Mesendoderm (in vitro differentiated cells): ENCODE measurements at regions not wholly inside any gene's neighbourhood (a gene's known extent, or its start where the extent isn't known, plus 50 kb on each side); places are given as distances from the start of the nearest gene placed in this dataset.

Experiments used
- DNase-seq: peaks from one replicate; pipeline ENCODE4 v3.0.0; 2013
- H2AK5ac ChIP-seq: 2 replicates; pipeline ENCODE4 v1.6.1; 2013; ENCODE audit warnings: low read length, inconsistent platforms
- H2BK120ac ChIP-seq: 2 replicates; pipeline ENCODE4 v1.6.1; 2013; ENCODE audit warnings: low read depth, mild to moderate bottlenecking, low read length, moderate library complexity, mixed read lengths
- H2BK15ac ChIP-seq: replicated peaks from 2 replicates; pipeline ENCODE4 v1.6.1; 2013; ENCODE audit warnings: low read depth, mild to moderate bottlenecking, moderate library complexity
- H2BK5ac ChIP-seq: 2 replicates; pipeline ENCODE4 v1.6.1; 2013; ENCODE audit warnings: low read length, inconsistent platforms
- H3K18ac ChIP-seq: 2 replicates; pipeline ENCODE4 v1.6.1; 2013; ENCODE audit warnings: mild to moderate bottlenecking, low read length, mixed read lengths
- H3K23ac ChIP-seq: one replicate; pipeline ENCODE4 v1.6.1; 2013; ENCODE audit warnings: low read length
- H3K27ac ChIP-seq: 2 replicates; pipeline ENCODE4 v1.5.1; 2013; ENCODE audit warnings: low read depth, mild to moderate bottlenecking, inconsistent platforms, low read length, moderate library complexity
- H3K27me3 ChIP-seq: 2 replicates; pipeline ENCODE4 v1.6.1; 2013; ENCODE audit warnings: low read length, control low read depth, mild to moderate bottlenecking, inconsistent platforms; ENCODE audit not compliant: insufficient read depth, poor library complexity
- H3K36me3 ChIP-seq: 2 replicates; pipeline ENCODE4 v1.6.1; 2013; ENCODE audit warnings: low read length, inconsistent platforms; ENCODE audit not compliant: control insufficient read depth, insufficient read depth
- H3K4ac ChIP-seq: one replicate; pipeline ENCODE4 v1.6.1; 2013; ENCODE audit warnings: low read depth, mild to moderate bottlenecking, low read length, moderate library complexity
- H3K4me1 ChIP-seq: 2 replicates; pipeline ENCODE4 v1.6.1; 2013; ENCODE audit warnings: low read depth, low read length, inconsistent platforms; ENCODE audit not compliant: control insufficient read depth
- H3K4me2 ChIP-seq: 2 replicates; pipeline ENCODE4 v1.6.1; 2013; ENCODE audit warnings: low read length
- H3K4me3 ChIP-seq: 2 replicates; pipeline ENCODE4 v1.5.1; 2013; ENCODE audit warnings: mild to moderate bottlenecking, low read length
- H3K56ac ChIP-seq: one replicate; pipeline ENCODE4 v1.6.1; 2013; ENCODE audit warnings: low read length
- H3K79me1 ChIP-seq: 2 replicates; pipeline ENCODE4 v1.6.1; 2013; ENCODE audit warnings: low read length, inconsistent platforms
- H3K79me2 ChIP-seq: 2 replicates; pipeline ENCODE4 v1.6.1; 2013; ENCODE audit warnings: mild to moderate bottlenecking, low read length; ENCODE audit not compliant: control insufficient read depth, insufficient read depth
- H3K9ac ChIP-seq: 2 replicates; pipeline ENCODE4 v1.6.1; 2013; ENCODE audit warnings: low read length, inconsistent platforms
- H4K5ac ChIP-seq: one replicate; pipeline ENCODE4 v1.6.1; 2013; ENCODE audit warnings: low read length
- H4K8ac ChIP-seq: one replicate; pipeline ENCODE4 v1.6.1; 2013; ENCODE audit warnings: low read depth, mild to moderate bottlenecking, control low read depth, low read length, moderate library complexity
- WGBS: extraction: QIAGEN DNeasy Blood & Tissue Kit; methylation state at CpG from one replicate; pipeline ENCODE4 v1.1.7; 2013; ENCODE audit warnings: low lambda C conversion rate, missing lambda C conversion rate; ENCODE audit not compliant: insufficient coverage; ENCODE audit errors: extremely low coverage; 5-methylcytosine and 5-hydroxymethylcytosine counted together

DNA sequence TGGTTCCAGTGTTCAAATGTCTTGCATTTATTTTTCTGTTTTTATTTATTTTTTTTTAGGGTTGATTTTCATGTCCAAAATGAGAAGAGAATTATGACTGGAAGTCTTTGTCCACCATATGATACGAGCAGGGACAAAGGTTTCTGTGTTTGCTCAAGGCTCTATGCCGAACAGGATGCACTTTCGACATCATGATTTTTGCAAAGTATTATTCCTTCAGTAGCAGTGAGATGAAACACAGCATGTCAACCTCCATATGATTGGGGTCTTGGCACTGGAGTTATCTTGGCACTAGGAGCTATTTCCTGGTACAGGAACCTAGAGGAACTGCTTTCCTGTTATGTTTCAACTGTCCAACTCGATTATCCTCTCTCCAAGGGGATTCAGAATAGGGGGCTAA lies 72.6 kb downstream of the UCHL1 start:
- no peak overlapping the region for H3K4me3 ChIP-seq
- H4K8ac ChIP-seq, result no peak overlapping the region
- no peaks in the 10 kb centered on the region for H3K36me3 ChIP-seq
- H3K23ac ChIP-seq, result no peak overlapping the region
- H3K4ac ChIP-seq, result no peak overlapping the region
- H3K79me1 ChIP-seq, result no peaks in the 10 kb centered on the region
- H2BK15ac ChIP-seq, result no peak overlapping the region
- no peak overlapping the region for H3K18ac ChIP-seq
- H3K27me3 ChIP-seq, result no peaks in the 10 kb centered on the region
- no peak overlapping the region for H2BK120ac ChIP-seq
- H3K27ac ChIP-seq, result no peak overlapping the region
- no peak overlapping the region for H3K9ac ChIP-seq
- DNase-seq, result no peak
- no peak overlapping the region for H3K4me2 ChIP-seq
- no peak overlapping the region for H2BK5ac ChIP-seq
- no peak overlapping the region for H2AK5ac ChIP-seq
- no peaks in the 10 kb centered on the region for H3K4me1 ChIP-seq
- H3K56ac ChIP-seq, result no peak overlapping the region
- no CpG with 5 or more reads among the region's 4 CpGs for WGBS
- H3K79me2 ChIP-seq, result no peaks in the 10 kb centered on the region
- H4K5ac ChIP-seq, result no peak overlapping the region

DNA sequence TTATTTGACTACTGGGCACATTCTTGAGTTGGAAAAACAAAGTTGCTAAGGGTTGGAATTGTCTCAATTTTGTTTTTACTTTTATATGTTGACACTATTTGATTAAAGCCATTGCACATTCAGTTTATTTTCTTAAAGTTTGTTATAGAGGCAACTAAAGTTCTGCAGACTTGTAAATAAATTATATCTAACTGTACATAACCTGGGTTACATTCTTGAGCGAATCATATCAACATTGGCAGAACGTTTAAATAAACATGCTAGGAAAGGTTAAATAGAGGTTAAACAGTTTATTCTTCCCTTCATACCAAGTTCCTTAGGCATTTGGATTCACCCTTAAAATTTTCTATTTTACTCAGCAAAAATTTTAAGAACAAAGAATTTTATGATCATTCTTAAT lies 74.5 kb downstream of the UCHL1 start:
- no peak overlapping the region for H3K56ac ChIP-seq
- DNase-seq, result no peak
- no peak overlapping the region for H4K8ac ChIP-seq
- no peak overlapping the region for H2BK5ac ChIP-seq
- no peaks in the 10 kb centered on the region for H3K4me1 ChIP-seq
- H3K27ac ChIP-seq, result no peak overlapping the region
- H3K27me3 ChIP-seq, result no peaks in the 10 kb centered on the region
- no peak overlapping the region for H4K5ac ChIP-seq
- no peak overlapping the region for H3K9ac ChIP-seq
- no peak overlapping the region for H3K23ac ChIP-seq
- WGBS, result no CpG with 5 or more reads among the region's 2 CpGs
- H3K79me2 ChIP-seq, result no peaks in the 10 kb centered on the region
- H3K79me1 ChIP-seq, result no peaks in the 10 kb centered on the region
- H2BK120ac ChIP-seq, result no peak overlapping the region
- no peaks in the 10 kb centered on the region for H3K36me3 ChIP-seq
- H3K4me2 ChIP-seq, result no peak overlapping the region
- H2AK5ac ChIP-seq, result no peak overlapping the region
- H3K4ac ChIP-seq, result no peak overlapping the region
- H3K18ac ChIP-seq, result no peak overlapping the region
- H3K4me3 ChIP-seq, result no peak overlapping the region
- no peak overlapping the region for H2BK15ac ChIP-seq

DNA sequence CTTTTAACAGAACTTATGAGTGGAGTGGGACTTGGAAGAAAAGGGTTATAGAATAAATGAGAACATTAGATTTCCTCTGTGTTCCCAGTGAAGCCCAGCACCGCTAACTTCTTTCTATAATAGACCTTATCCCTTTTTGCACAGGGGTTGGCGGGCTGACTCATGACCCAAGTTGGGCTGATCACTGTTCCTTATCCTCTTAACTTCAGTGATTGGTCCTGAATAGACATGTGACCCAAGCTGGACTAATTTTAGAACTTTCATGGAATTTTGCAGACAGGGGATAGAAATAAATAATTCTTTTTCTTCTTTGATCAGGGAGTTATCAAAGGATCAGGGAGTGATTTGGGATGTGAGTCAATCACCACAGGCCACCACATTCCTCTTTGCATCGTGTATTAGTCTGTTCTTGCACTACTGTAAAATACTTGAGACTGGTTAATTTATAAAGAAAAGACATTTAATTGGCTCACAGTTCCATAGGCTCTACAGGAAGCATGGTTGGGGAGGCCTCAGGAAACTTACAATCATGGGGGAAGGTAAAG lies 75.9 kb downstream of the UCHL1 start:
- H3K36me3 ChIP-seq, result no peaks in the 10 kb centered on the region
- H4K8ac ChIP-seq, result no peak overlapping the region
- H3K4me3 ChIP-seq, result no peak overlapping the region
- H3K56ac ChIP-seq, result no peak overlapping the region
- H3K27me3 ChIP-seq, result no peaks in the 10 kb centered on the region
- no CpG with 5 or more reads among the region's 3 CpGs for WGBS
- no peak overlapping the region for H4K5ac ChIP-seq
- no peak overlapping the region for H3K27ac ChIP-seq
- H3K9ac ChIP-seq, result no peak overlapping the region
- H2BK120ac ChIP-seq, result no peak overlapping the region
- no peak overlapping the region for H2BK5ac ChIP-seq
- H3K18ac ChIP-seq, result no peak overlapping the region
- H3K4me1 ChIP-seq, result no peaks in the 10 kb centered on the region
- no peaks in the 10 kb centered on the region for H3K79me1 ChIP-seq
- DNase-seq, result no peak
- peak overlapping the region; percentile 74 for H2BK15ac ChIP-seq
- no peak overlapping the region for H3K23ac ChIP-seq
- no peak overlapping the region for H2AK5ac ChIP-seq
- H3K79me2 ChIP-seq, result no peaks in the 10 kb centered on the region
- no peak overlapping the region for H3K4ac ChIP-seq
- no peak overlapping the region for H3K4me2 ChIP-seq

- no CpG with 5 or more reads among the region's 2 CpGs for WGBS
These were observed 77.5 kb downstream of the UCHL1 start for GRCh38 chr4:41334182-41334581.

DNA sequence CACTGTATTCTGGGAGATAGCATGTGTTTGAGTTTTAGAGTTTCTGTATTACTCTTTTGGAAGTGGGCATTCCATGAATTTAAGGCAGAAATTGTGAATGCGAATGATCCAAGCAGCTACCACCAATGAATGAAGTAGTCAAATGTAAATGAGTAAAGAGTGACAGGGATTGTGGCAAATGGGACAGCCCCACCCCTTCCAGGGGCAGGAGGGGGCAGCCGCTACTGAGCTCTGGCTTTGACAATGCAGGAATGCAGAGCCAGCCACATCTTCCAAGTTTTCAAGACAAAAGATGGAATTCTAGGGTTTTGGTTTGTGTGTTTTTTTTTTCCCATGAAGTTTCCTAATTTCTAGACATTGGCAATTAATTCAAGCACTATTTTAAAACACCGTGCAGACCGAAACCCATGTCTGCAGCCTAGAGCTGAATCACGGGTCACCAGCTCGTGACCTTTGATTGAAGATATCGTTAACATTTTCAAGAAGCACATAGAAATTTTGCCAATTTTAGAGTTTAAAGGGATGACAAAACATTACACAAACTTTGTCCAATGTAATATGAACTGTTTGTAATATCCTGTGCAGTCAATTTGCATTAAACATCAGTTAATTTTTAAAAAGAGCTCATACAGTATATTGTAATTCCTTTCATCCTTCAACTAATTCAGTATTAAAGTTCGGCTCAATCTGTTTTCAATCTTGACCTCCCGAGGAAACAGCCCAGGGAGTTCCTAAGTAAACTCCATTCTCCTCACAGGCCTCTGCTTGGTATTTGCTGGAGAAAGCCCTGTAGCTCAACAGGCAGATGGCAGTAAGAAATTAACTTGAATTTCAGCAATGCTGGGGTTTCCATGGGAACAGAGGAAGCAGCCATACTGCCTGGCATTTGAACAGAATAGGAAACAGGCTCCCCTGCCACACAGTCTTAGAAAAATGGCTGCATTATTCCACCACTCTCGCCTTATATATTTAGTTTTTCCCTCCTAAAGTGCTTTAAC lies 83.4 kb downstream of the UCHL1 start:
- H3K27me3 ChIP-seq, result no peaks in the 10 kb centered on the region

More at GRCh38 chr4:41334182-41334581, 77.5 kb downstream of the UCHL1 start:
- Histone ChIP-seq H3K27me3 (no peaks in the 10 kb centered on the region), H3K9ac (no peak overlapping the region), H3K4me1 (no peaks in the 10 kb centered on the region), H2BK5ac (no peak overlapping the region), H4K5ac (no peak overlapping the region), H3K79me2 (no peaks in the 10 kb centered on the region), H2BK15ac (no peak overlapping the region), H3K18ac (no peak overlapping the region), H3K36me3 (no peaks in the 10 kb centered on the region), H3K56ac (no peak overlapping the region), H3K4me2 (no peak overlapping the region), H3K4me3 (no peak overlapping the region), H3K23ac (no peak overlapping the region), H2BK120ac (no peak overlapping the region), H3K27ac (no peak overlapping the region), H3K79me1 (no peaks in the 10 kb centered on the region), H4K8ac (no peak overlapping the region), H3K4ac (no peak overlapping the region), H2AK5ac (no peak overlapping the region)
- DNase-seq, result no peak

More for the DNA sequence above, 83.4 kb downstream of the UCHL1 start:
- no peak overlapping the region for H3K4me3 ChIP-seq
- no peak overlapping the region for H3K27ac ChIP-seq
- no peaks in the 10 kb centered on the region for H3K4me1 ChIP-seq
- H4K5ac ChIP-seq, result no peak overlapping the region
- H3K56ac ChIP-seq, result no peak overlapping the region
- H2BK15ac ChIP-seq, result no peak overlapping the region
- no peak overlapping the region for H3K23ac ChIP-seq
- H3K79me1 ChIP-seq, result no peaks in the 10 kb centered on the region
- no peaks in the 10 kb centered on the region for H3K79me2 ChIP-seq
- no peak overlapping the region for H3K9ac ChIP-seq
- WGBS, result no CpG with 5 or more reads among the region's 10 CpGs
- H2AK5ac ChIP-seq, result no peak overlapping the region
- no peak overlapping the region for H2BK120ac ChIP-seq
- no peak overlapping the region for H3K18ac ChIP-seq
- H2BK5ac ChIP-seq, result no peak overlapping the region
- no peak overlapping the region for H4K8ac ChIP-seq
- H3K4ac ChIP-seq, result no peak overlapping the region
- no peak overlapping the region for H3K4me2 ChIP-seq
- peak; percentile 93 for DNase-seq
- no peaks in the 10 kb centered on the region for H3K36me3 ChIP-seq
